ENCODE measurements at regions not wholly inside any gene's neighbourhood (a gene's known extent, or its start where the extent isn't known, plus 50 kb on each side); places are given as distances from the start of the nearest gene placed in this dataset.
"Not testable (repeated sequence)": the region's sequence is repeated elsewhere in the genome, so short reads cannot be mapped to it uniquely, and the experiment has no call there.

DNA sequence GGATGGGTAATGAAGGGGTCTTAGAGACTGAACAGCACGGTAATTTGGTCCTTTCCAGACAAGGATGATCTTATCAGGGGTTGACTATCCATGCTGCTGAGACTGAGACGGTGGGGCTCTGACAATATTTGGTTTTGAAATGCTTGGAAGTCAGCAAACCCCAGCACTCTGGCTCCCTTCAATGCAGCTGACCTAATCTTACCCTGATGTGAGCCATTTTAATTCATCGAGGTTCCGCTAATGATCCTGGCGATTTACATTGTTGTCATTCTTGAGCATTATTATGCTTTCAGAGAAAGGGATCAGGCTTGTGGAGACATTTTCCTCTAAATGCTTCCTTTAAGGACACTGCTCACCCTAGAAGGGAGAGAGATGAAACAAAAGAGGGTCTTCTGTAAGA is 114.6 kb upstream of the BMPER start:
- no peak overlapping the region for H3K27ac Mint-ChIP-seq
- H3K36me3 Mint-ChIP-seq (ENCODE audit: low read depth): no peaks in the 10 kb centered on the region
- DNase-seq: no peak
- no peaks in the 10 kb centered on the region for H3K27me3 Mint-ChIP-seq
- no peak overlapping the region for H3K4me3 Mint-ChIP-seq
- peaks cover 2% of the 10 kb centered on the region for H3K4me1 Mint-ChIP-seq (ENCODE audit: low read depth)
- H3K9me3 Mint-ChIP-seq: no peaks in the 10 kb centered on the region

- H3K36me3 Mint-ChIP-seq (ENCODE audit: low read depth): no peaks in the 10 kb centered on the region
- H3K27me3 Mint-ChIP-seq: no peaks in the 10 kb centered on the region
- H3K4me1 Mint-ChIP-seq (ENCODE audit: low read depth): peaks cover 2% of the 10 kb centered on the region
- H3K4me3 Mint-ChIP-seq: no peak overlapping the region
- no peak for DNase-seq
- no peaks in the 10 kb centered on the region for H3K9me3 Mint-ChIP-seq
- no peak overlapping the region for H3K27ac Mint-ChIP-seq
Measured at GRCh38 chr7:33792041-33792440, 113.3 kb upstream of the BMPER start.

- DNase-seq: no peak
- Mint-ChIP-seq H3K27me3 (no peaks in the 10 kb centered on the region), H3K36me3 (ENCODE audit: low read depth) (no peaks in the 10 kb centered on the region), H3K27ac (no peak overlapping the region), H3K4me3 (no peak overlapping the region), H3K4me1 (ENCODE audit: low read depth) (peaks cover 2% of the 10 kb centered on the region), H3K9me3 (no peaks in the 10 kb centered on the region)
Measured at GRCh38 chr7:33792547-33793105, 112.7 kb upstream of the BMPER start.

- DNase-seq: no peak
- Mint-ChIP-seq H3K9me3 (no peaks in the 10 kb centered on the region), H3K4me1 (ENCODE audit: low read depth) (peaks cover 2% of the 10 kb centered on the region), H3K27me3 (no peaks in the 10 kb centered on the region), H3K27ac (no peak overlapping the region), H3K4me3 (no peak overlapping the region), H3K36me3 (ENCODE audit: low read depth) (no peaks in the 10 kb centered on the region)
Measured at GRCh38 chr7:33793616-33794015, 111.7 kb upstream of the BMPER start.

GRCh38 chr7:33794419-33794818 is 110.9 kb upstream of the BMPER start:
- Mint-ChIP-seq H3K9me3 (no peaks in the 10 kb centered on the region), H3K4me3 (no peak overlapping the region), H3K27ac (no peak overlapping the region)

DNA sequence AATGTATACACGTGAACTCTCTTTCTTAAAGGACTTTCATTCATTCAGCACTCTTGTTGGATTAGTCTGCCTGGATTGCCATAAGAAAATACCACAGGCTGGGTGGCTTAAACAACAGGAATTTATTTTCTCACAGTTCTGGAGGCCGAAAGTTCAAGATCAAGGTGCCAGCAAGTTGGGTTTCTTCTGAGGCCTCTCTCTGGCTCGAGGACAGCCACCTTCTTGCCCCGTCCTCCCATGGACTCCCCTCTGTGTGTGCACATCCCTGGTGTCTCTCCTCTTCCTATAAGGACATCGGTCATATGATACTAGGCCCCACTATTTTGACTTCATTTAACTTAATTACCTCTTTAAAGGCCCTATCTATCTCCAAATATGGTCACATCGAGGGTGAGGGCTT is 110.4 kb upstream of the BMPER start:
- no peak for DNase-seq
- no peaks in the 10 kb centered on the region for H3K4me1 Mint-ChIP-seq (ENCODE audit: low read depth)
- no peaks in the 10 kb centered on the region for H3K36me3 Mint-ChIP-seq (ENCODE audit: low read depth)
- no peaks in the 10 kb centered on the region for H3K27me3 Mint-ChIP-seq
- H3K27ac Mint-ChIP-seq: no peak overlapping the region
- no peaks in the 10 kb centered on the region for H3K9me3 Mint-ChIP-seq
- no peak overlapping the region for H3K4me3 Mint-ChIP-seq

More at GRCh38 chr7:33794419-33794818, 110.9 kb upstream of the BMPER start:
- peaks cover 2% of the 10 kb centered on the region for H3K4me1 Mint-ChIP-seq (ENCODE audit: low read depth)
- no peak for DNase-seq
- no peaks in the 10 kb centered on the region for H3K36me3 Mint-ChIP-seq (ENCODE audit: low read depth)
- no peaks in the 10 kb centered on the region for H3K27me3 Mint-ChIP-seq

DNA sequence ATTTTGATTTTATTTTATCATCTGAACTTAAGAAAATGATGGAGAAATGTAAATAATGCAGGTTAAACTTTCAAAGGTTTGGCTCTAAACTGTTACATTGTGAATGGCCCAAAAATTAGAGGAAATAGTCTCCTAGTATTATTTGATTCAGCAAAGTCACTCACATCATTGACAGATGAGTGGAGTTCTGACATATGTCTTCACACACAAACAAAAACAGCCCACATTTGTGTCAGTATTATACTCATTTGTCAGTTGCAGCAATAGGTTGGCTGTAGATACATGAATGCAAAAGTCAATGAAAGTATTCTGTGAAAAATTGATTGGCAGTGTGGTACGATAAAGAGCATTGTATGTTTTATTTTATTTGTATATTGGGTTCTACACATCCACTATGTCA is 108.8 kb upstream of the BMPER start:
- no peaks in the 10 kb centered on the region for H3K27me3 Mint-ChIP-seq
- peaks cover 3% of the 10 kb centered on the region for H3K9me3 Mint-ChIP-seq
- H3K27ac Mint-ChIP-seq: no peak overlapping the region
- no peak overlapping the region for H3K4me3 Mint-ChIP-seq
- no peaks in the 10 kb centered on the region for H3K36me3 Mint-ChIP-seq (ENCODE audit: low read depth)
- no peak for DNase-seq
- no peaks in the 10 kb centered on the region for H3K4me1 Mint-ChIP-seq (ENCODE audit: low read depth)

DNA sequence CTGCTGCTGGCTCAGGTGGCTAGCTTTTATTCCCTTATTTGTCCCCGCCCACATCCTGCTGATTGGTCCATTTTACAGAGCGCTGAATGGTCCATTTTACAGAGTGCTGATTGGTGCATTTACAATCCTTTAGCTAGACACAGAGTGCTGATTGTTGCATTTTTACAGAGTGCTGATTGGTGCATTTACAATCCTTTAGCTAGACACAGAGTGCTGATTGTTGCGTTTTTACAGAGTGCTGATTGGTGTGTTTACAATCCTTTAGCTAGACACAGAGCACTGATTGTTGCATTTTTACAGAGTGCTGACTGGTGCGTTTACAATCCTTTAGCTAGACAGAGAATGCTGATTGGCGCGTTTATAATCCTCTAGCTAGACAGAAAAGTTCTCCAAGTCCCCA is 107.8 kb upstream of the BMPER start:
- H3K27ac Mint-ChIP-seq; H3K36me3 Mint-ChIP-seq (ENCODE audit: low read depth); DNase-seq; H3K9me3 Mint-ChIP-seq; H3K27me3 Mint-ChIP-seq; H3K4me1 Mint-ChIP-seq (ENCODE audit: low read depth); H3K4me3 Mint-ChIP-seq: not testable (repeated sequence)

DNA sequence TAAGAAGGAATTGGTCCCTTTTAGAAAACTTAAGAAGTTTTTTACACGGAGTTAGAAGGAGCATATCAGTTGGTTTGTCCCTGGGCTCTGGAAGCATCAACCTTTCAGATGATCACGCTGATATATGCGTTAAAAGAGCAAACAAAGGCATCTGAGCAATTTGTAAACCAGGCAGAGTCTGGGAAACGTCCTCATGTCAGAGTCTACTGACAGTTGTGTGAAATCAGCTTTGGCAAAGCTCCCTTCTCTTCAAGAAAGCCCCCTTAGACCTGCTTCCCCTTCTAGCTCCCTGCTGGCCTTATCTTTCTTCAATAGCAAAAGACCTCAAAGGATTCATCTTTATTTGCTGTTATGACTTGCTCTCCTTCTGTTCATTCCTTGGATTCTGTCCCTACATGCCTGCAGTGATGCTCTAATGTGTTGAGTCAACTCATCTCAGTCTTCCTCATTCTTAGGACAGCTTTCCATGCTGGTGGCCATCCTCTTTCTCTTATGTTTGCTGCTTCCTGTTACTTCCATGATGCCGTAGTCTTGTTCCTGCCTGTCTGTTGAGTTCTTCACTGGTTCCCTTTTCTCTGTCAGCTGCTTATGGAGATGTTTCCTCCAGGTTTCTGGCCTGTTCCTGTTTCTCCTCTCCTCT is 106.5 kb upstream of the BMPER start:
- Mint-ChIP-seq H3K36me3 (ENCODE audit: low read depth) (no peaks in the 10 kb centered on the region), H3K27ac (no peak overlapping the region)

GRCh38 chr7:33799766-33800165 is 105.6 kb upstream of the BMPER start:
- DNase-seq: no peak
- Mint-ChIP-seq H3K4me1 (ENCODE audit: low read depth) (no peaks in the 10 kb centered on the region), H3K9me3 (peaks cover 3% of the 10 kb centered on the region), H3K4me3 (no peak overlapping the region), H3K27ac (no peak overlapping the region), H3K36me3 (ENCODE audit: low read depth) (no peaks in the 10 kb centered on the region), H3K27me3 (no peaks in the 10 kb centered on the region)

More for the DNA sequence above, 106.5 kb upstream of the BMPER start:
- Mint-ChIP-seq H3K9me3 (peaks cover 3% of the 10 kb centered on the region), H3K4me3 (no peak overlapping the region), H3K27me3 (no peaks in the 10 kb centered on the region), H3K4me1 (ENCODE audit: low read depth) (no peaks in the 10 kb centered on the region)
- DNase-seq: no peak

GRCh38 chr7:33802600-33802999 is 102.7 kb upstream of the BMPER start:
- peaks cover 3% of the 10 kb centered on the region for H3K9me3 Mint-ChIP-seq
- no peaks in the 10 kb centered on the region for H3K27me3 Mint-ChIP-seq
- H3K4me1 Mint-ChIP-seq (ENCODE audit: low read depth): no peaks in the 10 kb centered on the region
- H3K36me3 Mint-ChIP-seq (ENCODE audit: low read depth): no peaks in the 10 kb centered on the region
- H3K27ac Mint-ChIP-seq: no peak overlapping the region
- H3K4me3 Mint-ChIP-seq: no peak overlapping the region
- no peak for DNase-seq

GRCh38 chr7:33804140-33804660 is 101.1 kb upstream of the BMPER start:
- Mint-ChIP-seq H3K27ac (no peak overlapping the region), H3K9me3 (peaks cover 3% of the 10 kb centered on the region), H3K36me3 (ENCODE audit: low read depth) (no peaks in the 10 kb centered on the region), H3K4me3 (no peak overlapping the region), H3K4me1 (ENCODE audit: low read depth) (no peaks in the 10 kb centered on the region), H3K27me3 (no peaks in the 10 kb centered on the region)
- DNase-seq: no peak

DNA sequence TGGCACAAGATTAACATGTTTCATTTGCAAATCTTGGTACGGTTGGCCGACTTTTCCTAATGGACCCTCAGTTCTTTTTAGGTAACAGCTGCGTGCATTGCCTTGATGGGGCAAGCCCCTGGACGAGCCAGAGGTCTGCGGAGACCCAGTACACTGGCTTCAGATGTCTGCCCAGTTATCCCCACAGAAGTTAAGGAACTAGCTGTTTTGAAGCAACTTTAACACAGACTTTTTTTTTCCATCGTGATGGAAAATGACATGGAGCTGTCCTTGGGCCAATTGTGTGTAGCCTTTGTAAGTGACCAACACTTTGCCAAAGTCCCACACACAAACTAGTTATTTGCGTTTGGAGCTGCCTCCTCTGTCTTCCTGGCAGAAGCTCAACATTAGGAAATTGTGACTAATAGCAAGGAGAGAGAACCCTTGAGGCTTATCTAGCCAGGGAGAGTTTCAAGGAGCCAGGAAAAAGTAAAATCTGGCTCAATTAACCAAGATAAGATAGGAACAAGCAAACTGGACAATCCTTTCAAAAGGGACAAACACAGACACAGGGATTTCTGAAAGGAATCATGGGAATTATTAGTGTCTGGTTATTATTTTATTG is 99.6 kb upstream of the BMPER start:
- Mint-ChIP-seq H3K4me1 (ENCODE audit: low read depth) (no peaks in the 10 kb centered on the region), H3K36me3 (ENCODE audit: low read depth) (no peaks in the 10 kb centered on the region)

GRCh38 chr7:33806298-33807154 is 98.8 kb upstream of the BMPER start:
- Mint-ChIP-seq H3K9me3 (no peaks in the 10 kb centered on the region), H3K27ac (no peak overlapping the region), H3K4me3 (no peak overlapping the region), H3K27me3 (no peaks in the 10 kb centered on the region), H3K4me1 (ENCODE audit: low read depth) (no peaks in the 10 kb centered on the region), H3K36me3 (ENCODE audit: low read depth) (no peaks in the 10 kb centered on the region)
- DNase-seq: no peak

More for the DNA sequence above, 99.6 kb upstream of the BMPER start:
- DNase-seq: no peak
- Mint-ChIP-seq H3K9me3 (peaks cover 3% of the 10 kb centered on the region), H3K27ac (no peak overlapping the region), H3K27me3 (no peaks in the 10 kb centered on the region), H3K4me3 (no peak overlapping the region)

Data from activated T-cell treated with anti-CD3 and anti-CD28 coated beads, Interleukin-2, amount 50 U/mL, for 24 hours (primary cell).